BJ (cell line): ENCODE measurements at regions not wholly inside any gene's neighbourhood (a gene's known extent, or its start where the extent isn't known, plus 50 kb on each side); places are given as distances from the start of the nearest gene placed in this dataset.

Source experiments
- CTCF ChIA-PET: fragments of 350-600 bp; formaldehyde crosslinking; extraction: SDS; loops from one replicate; lab custom pipeline; 2021; ENCODE audit warnings: antibody characterized with exemption, inconsistent platforms; lab: Yijun Ruan, JAX
- POLR2A ChIA-PET: fragments of 300-600 bp; sonication (Branson Sonifier 250); formaldehyde crosslinking; extraction: SDS; loops from one replicate; lab custom pipeline; 2021; ENCODE audit warnings: antibody characterized with exemption; lab: Charles Lee
- DNase-seq: peaks from one replicate; pipeline ENCODE4 v3.0.0-alpha.2; 2011; ENCODE audit warnings: low read depth
- H3K27me3 ChIP-seq: 2 replicates; pipeline ENCODE4 v1.6.0; 2011; ENCODE audit warnings: low read length; ENCODE audit not compliant: control insufficient read depth, insufficient read depth
- H3K36me3 ChIP-seq: 2 replicates; pipeline ENCODE4 v1.5.1; 2011; ENCODE audit warnings: low read length; ENCODE audit not compliant: control insufficient read depth, insufficient read depth
- H3K4me3 ChIP-seq: 2 replicates; pipeline ENCODE4 v1.5.1; 2011; ENCODE audit warnings: low read depth, mild to moderate bottlenecking, control low read depth, low read length
- CTCF ChIP-seq: IDR thresholded peaks from 2 replicates; pipeline ENCODE4 v1.5.1; 2011; ENCODE audit warnings: low read depth, mild to moderate bottlenecking, control low read depth, inconsistent platforms, low read length, moderate library complexity; ENCODE audit not compliant: insufficient read depth

GRCh38 chr1:63205776-63206175 lies 116.6 kb upstream of the FOXD3 start:
- ChIA-PET CTCF (no interaction called here), POLR2A (no interaction called here)
- no peak overlapping the region for H3K4me3 ChIP-seq
- TF ChIP-seq CTCF = no peak
- DNase-seq = no peak
- H3K36me3 ChIP-seq = no peaks in the 10 kb centered on the region
- H3K27me3 ChIP-seq = no peaks in the 10 kb centered on the region

GRCh38 chr1:63214553-63214952 lies 107.8 kb upstream of the FOXD3 start:
- no peaks in the 10 kb centered on the region for H3K36me3 ChIP-seq
- ChIA-PET CTCF (no interaction called here), POLR2A (no interaction called here)
- no peak for DNase-seq
- no peak overlapping the region for H3K4me3 ChIP-seq
- no peaks in the 10 kb centered on the region for H3K27me3 ChIP-seq
- no peak for TF ChIP-seq CTCF

- Histone ChIP-seq H3K27me3 (no peaks in the 10 kb centered on the region), H3K4me3 (no peak overlapping the region), H3K36me3 (no peaks in the 10 kb centered on the region)
- no peak for TF ChIP-seq CTCF
- DNase-seq = no peak
- POLR2A ChIA-PET = no interaction called here
- CTCF ChIA-PET = no interaction called here
These were observed 98.9 kb upstream of the FOXD3 start for GRCh38 chr1:63223426-63223825.

GRCh38 chr1:63230722-63231121 lies 91.6 kb upstream of the FOXD3 start:
- Histone ChIP-seq H3K27me3 (no peaks in the 10 kb centered on the region), H3K36me3 (no peaks in the 10 kb centered on the region), H3K4me3 (no peak overlapping the region)
- no peak for DNase-seq
- ChIA-PET POLR2A (no interaction called here), CTCF (no interaction called here)
- TF ChIP-seq CTCF = no peak

- Histone ChIP-seq H3K36me3 (no peaks in the 10 kb centered on the region), H3K27me3 (no peaks in the 10 kb centered on the region), H3K4me3 (no peak overlapping the region)
- ChIA-PET POLR2A (no interaction called here), CTCF (no interaction called here)
- no peak for DNase-seq
- TF ChIP-seq CTCF = no peak
These were observed 83.6 kb upstream of the FOXD3 start for GRCh38 chr1:63238721-63239120.
